GM12878 (cell line): ENCODE measurements at regions not wholly inside any gene's neighbourhood (a gene's known extent, or its start where the extent isn't known, plus 50 kb on each side); places are given as distances from the start of the nearest gene placed in this dataset.

Experiments
- CHD4 ChIP-seq: fragments of 200-600 bp; sonication (generic); IDR thresholded peaks from 2 replicates; pipeline ENCODE4 v1.6.1; 2016; ENCODE audit warnings: mild to moderate bottlenecking
- EGR1 ChIP-seq, 2 experiments: IDR thresholded peaks; 1 replicate in 1 of 2; 2 replicates in 1 of 2; pipeline ENCODE4 v1.6.1; 2011 to 2012; ENCODE audit warnings: low read depth in 2 of 2, low read length in 2 of 2, borderline replicate concordance in 1 of 2, mild to moderate bottlenecking in 1 of 2, moderate library complexity in 1 of 2
- EP300 ChIP-seq, 2 experiments: fragments of 150-350 bp in 1 of 2; IDR thresholded peaks; 2 replicates each; pipeline ENCODE4 v1.6.1; 2011 to 2012; ENCODE audit warnings: low read depth in 2 of 2, low read length in 2 of 2, borderline replicate concordance in 1 of 2, improper control_type of control experiment in 1 of 2, inconsistent platforms in 1 of 2; ENCODE audit not compliant: control insufficient read depth in 1 of 2
- HDAC2 ChIP-seq: fragments of 200-600 bp; sonication (generic); IDR thresholded peaks from 2 replicates; pipeline ENCODE4 v1.6.1; 2017
- IKZF2 ChIP-seq, 2 experiments: fragments of 450-650 bp; IDR thresholded peaks; 2 replicates each; pipeline ENCODE4 v1.6.1; 2017; ENCODE audit warnings: mild to moderate bottlenecking in 2 of 2, moderate library complexity in 2 of 2
- KLF5 ChIP-seq: fragments of 450-650 bp; IDR thresholded peaks from 2 replicates; pipeline ENCODE4 v1.6.1; 2014; ENCODE audit warnings: mild to moderate bottlenecking; ENCODE audit not compliant: partially characterized antibody
- LARP7 ChIP-seq: fragments of 450-650 bp; IDR thresholded peaks from 2 replicates; pipeline ENCODE4 v1.6.1; 2017; ENCODE audit warnings: mild to moderate bottlenecking
- MAX ChIP-seq: IDR thresholded peaks from 2 replicates; pipeline ENCODE4 v1.6.1; 2012; ENCODE audit warnings: low read depth, low read length, improper control_type of control experiment
- POLR2AphosphoS5 ChIP-seq: IDR thresholded peaks from 2 replicates; pipeline ENCODE4 v1.6.1; 2011; ENCODE audit warnings: mild to moderate bottlenecking, low read length, inconsistent platforms
- TARDBP ChIP-seq: IDR thresholded peaks from 2 replicates; pipeline ENCODE4 v1.6.1; 2016; ENCODE audit warnings: borderline replicate concordance
- ZNF622 ChIP-seq: fragments of 450-650 bp; IDR thresholded peaks from 2 replicates; pipeline ENCODE4 v1.6.1; 2017; ENCODE audit warnings: mild to moderate bottlenecking, inconsistent platforms
- TF ChIP-seq, protein P1 (sequence below): IDR thresholded peaks from 2 replicates; pipeline ENCODE4 v1.6.1; 2012; ENCODE audit warnings: low read depth, low read length, improper control_type of control experiment
- TF ChIP-seq, protein P2 (sequence below), 3 experiments: IDR thresholded peaks in 2 of 3; conservative IDR thresholded peaks in 1 of 3; 2 replicates each; pipeline ENCODE4 v1.5.1; 2011; ENCODE audit warnings: low read depth in 3 of 3, low read length in 3 of 3, mild to moderate bottlenecking in 3 of 3, control low read depth in 2 of 3, moderate library complexity in 2 of 3, inconsistent platforms in 1 of 3, mixed read lengths in 1 of 3; ENCODE audit not compliant: control insufficient read depth in 2 of 3, insufficient read depth in 1 of 3; ENCODE audit errors: extremely low read depth in 1 of 3
- TF ChIP-seq, protein P3 (sequence below): IDR thresholded peaks from 2 replicates; pipeline ENCODE4 v1.6.1; 2012; ENCODE audit warnings: mild to moderate bottlenecking, low read depth, low read length

DNA sequence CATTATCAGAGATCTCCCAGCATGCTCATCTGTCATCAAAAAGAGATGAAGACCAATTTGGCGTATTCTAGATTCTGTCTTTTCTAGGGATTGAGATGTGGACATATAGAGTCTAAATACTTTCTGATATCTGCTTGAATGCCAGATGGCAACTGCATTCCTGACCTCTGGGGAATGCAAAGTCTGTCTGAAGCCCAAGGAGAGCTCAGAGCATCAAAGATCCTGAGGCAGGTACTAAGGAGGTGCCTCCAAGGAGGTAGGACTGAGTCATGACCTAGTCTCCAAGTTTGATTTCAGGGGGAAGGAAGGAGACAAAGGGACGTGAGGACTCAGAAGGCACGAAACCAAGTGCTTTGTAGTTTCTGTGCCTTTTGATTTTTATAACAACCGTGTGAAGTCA, 448.4 kb downstream of the HS3ST3B1 start:
- TF ChIP-seq HDAC2 (no peak), MAX (no peak), EGR1 (IDR thresholded peaks at IDR 0.05; ENCODE audit: borderline replicate concordance in 1 of 2, low read depth in 2 of 2, low read length in 2 of 2) (no peak), LARP7 (no peak), POLR2AphosphoS5 (no peak), EP300 (IDR thresholded peaks at IDR 0.05; ENCODE audit: borderline replicate concordance in 1 of 2, control insufficient read depth in 1 of 2, low read depth in 2 of 2, low read length in 2 of 2) (no peak), IKZF2 (IDR thresholded peaks at IDR 0.05) (no peak), KLF5 (no peak), ZNF622 (no peak), CHD4 (no peak), TARDBP (no peak)
- TF ChIP-seq, protein P1, sequence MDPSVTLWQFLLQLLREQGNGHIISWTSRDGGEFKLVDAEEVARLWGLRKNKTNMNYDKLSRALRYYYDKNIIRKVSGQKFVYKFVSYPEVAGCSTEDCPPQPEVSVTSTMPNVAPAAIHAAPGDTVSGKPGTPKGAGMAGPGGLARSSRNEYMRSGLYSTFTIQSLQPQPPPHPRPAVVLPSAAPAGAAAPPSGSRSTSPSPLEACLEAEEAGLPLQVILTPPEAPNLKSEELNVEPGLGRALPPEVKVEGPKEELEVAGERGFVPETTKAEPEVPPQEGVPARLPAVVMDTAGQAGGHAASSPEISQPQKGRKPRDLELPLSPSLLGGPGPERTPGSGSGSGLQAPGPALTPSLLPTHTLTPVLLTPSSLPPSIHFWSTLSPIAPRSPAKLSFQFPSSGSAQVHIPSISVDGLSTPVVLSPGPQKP = no peak
- TF ChIP-seq, protein P2, sequence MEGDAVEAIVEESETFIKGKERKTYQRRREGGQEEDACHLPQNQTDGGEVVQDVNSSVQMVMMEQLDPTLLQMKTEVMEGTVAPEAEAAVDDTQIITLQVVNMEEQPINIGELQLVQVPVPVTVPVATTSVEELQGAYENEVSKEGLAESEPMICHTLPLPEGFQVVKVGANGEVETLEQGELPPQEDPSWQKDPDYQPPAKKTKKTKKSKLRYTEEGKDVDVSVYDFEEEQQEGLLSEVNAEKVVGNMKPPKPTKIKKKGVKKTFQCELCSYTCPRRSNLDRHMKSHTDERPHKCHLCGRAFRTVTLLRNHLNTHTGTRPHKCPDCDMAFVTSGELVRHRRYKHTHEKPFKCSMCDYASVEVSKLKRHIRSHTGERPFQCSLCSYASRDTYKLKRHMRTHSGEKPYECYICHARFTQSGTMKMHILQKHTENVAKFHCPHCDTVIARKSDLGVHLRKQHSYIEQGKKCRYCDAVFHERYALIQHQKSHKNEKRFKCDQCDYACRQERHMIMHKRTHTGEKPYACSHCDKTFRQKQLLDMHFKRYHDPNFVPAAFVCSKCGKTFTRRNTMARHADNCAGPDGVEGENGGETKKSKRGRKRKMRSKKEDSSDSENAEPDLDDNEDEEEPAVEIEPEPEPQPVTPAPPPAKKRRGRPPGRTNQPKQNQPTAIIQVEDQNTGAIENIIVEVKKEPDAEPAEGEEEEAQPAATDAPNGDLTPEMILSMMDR (IDR thresholded peaks at IDR 0.05 in 2 of 3, conservative IDR thresholded peaks at IDR 0.05 in 1 of 3; ENCODE audit: control insufficient read depth in 2 of 3, extremely low read depth in 1 of 3, insufficient read depth in 1 of 3, low read depth in 3 of 3, low read length in 3 of 3) = no peak
- TF ChIP-seq, protein P3, sequence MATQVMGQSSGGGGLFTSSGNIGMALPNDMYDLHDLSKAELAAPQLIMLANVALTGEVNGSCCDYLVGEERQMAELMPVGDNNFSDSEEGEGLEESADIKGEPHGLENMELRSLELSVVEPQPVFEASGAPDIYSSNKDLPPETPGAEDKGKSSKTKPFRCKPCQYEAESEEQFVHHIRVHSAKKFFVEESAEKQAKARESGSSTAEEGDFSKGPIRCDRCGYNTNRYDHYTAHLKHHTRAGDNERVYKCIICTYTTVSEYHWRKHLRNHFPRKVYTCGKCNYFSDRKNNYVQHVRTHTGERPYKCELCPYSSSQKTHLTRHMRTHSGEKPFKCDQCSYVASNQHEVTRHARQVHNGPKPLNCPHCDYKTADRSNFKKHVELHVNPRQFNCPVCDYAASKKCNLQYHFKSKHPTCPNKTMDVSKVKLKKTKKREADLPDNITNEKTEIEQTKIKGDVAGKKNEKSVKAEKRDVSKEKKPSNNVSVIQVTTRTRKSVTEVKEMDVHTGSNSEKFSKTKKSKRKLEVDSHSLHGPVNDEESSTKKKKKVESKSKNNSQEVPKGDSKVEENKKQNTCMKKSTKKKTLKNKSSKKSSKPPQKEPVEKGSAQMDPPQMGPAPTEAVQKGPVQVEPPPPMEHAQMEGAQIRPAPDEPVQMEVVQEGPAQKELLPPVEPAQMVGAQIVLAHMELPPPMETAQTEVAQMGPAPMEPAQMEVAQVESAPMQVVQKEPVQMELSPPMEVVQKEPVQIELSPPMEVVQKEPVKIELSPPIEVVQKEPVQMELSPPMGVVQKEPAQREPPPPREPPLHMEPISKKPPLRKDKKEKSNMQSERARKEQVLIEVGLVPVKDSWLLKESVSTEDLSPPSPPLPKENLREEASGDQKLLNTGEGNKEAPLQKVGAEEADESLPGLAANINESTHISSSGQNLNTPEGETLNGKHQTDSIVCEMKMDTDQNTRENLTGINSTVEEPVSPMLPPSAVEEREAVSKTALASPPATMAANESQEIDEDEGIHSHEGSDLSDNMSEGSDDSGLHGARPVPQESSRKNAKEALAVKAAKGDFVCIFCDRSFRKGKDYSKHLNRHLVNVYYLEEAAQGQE = no peak
